Neuronal stem cell (in vitro differentiated cells): ENCODE measurements at regions not wholly inside any gene's neighbourhood (a gene's known extent, or its start where the extent isn't known, plus 50 kb on each side); places are given as distances from the start of the nearest gene placed in this dataset.

Experiments used
- DNase-seq: peaks from one replicate; pipeline ENCODE4 v3.0.0-alpha.2; 2013; ENCODE audit warnings: low spot score
- H2AFZ ChIP-seq: one replicate; pipeline ENCODE4 v1.6.1; 2013; ENCODE audit warnings: mild to moderate bottlenecking, low read length, inconsistent platforms
- H2AK5ac ChIP-seq: 2 replicates; pipeline ENCODE4 v1.6.1; 2013; ENCODE audit warnings: low read depth, mild to moderate bottlenecking, inconsistent platforms, low read length, moderate library complexity, mixed read lengths
- H2BK120ac ChIP-seq: 2 replicates; pipeline ENCODE4 v1.6.1; 2013; ENCODE audit warnings: low read depth, mild to moderate bottlenecking, inconsistent platforms, low read length, moderate library complexity, mixed read lengths
- H2BK12ac ChIP-seq: one replicate; pipeline ENCODE4 v1.6.1; 2013; ENCODE audit warnings: low read length, inconsistent platforms
- H2BK15ac ChIP-seq: 2 replicates; pipeline ENCODE4 v1.6.1; 2013; ENCODE audit warnings: mild to moderate bottlenecking, low read length, inconsistent platforms, mixed read lengths
- H2BK5ac ChIP-seq: one replicate; pipeline ENCODE4 v1.6.1; 2013; ENCODE audit warnings: inconsistent platforms, mild to moderate bottlenecking, low read length, moderate library complexity
- H3K14ac ChIP-seq: one replicate; pipeline ENCODE4 v1.6.1; 2013; ENCODE audit warnings: low read length, inconsistent platforms
- H3K18ac ChIP-seq: 2 replicates; pipeline ENCODE4 v1.6.1; 2013; ENCODE audit warnings: low read length, inconsistent platforms
- H3K23ac ChIP-seq: 2 replicates; pipeline ENCODE4 v1.6.1; 2013; ENCODE audit warnings: low read depth, mild to moderate bottlenecking, mixed read lengths, low read length, inconsistent platforms; ENCODE audit not compliant: poor library complexity
- H3K27ac ChIP-seq: replicated peaks from 3 replicates; pipeline ENCODE4 v1.5.1; 2013; ENCODE audit warnings: low read length, inconsistent platforms
- H3K27me3 ChIP-seq, 3 experiments: 2 replicates each; pipeline ENCODE4 v1.6.1; 2013; ENCODE audit warnings: low read length in 3 of 3, mild to moderate bottlenecking in 2 of 3, inconsistent platforms in 1 of 3, low read depth in 1 of 3, mixed read lengths in 1 of 3, moderate library complexity in 1 of 3; ENCODE audit not compliant: control insufficient read depth in 3 of 3, insufficient read depth in 3 of 3
- H3K36me3 ChIP-seq, 2 donors: replicated peaks in 1 of 2; 2 replicates each; pipeline ENCODE4 v1.6.1; 2013; ENCODE audit warnings: low read length in 2 of 2; ENCODE audit not compliant: control insufficient read depth in 2 of 2, insufficient read depth in 2 of 2
- H3K4ac ChIP-seq: 2 replicates; pipeline ENCODE4 v1.6.1; 2013; ENCODE audit warnings: inconsistent platforms, mild to moderate bottlenecking, low read length, moderate library complexity
- H3K4me1 ChIP-seq, 2 donors: 1 replicate in 1 of 2; 2 replicates in 1 of 2; pipeline ENCODE4 v1.6.1; 2013; ENCODE audit warnings: low read length in 2 of 2, low read depth in 1 of 2; ENCODE audit not compliant: control insufficient read depth in 2 of 2, insufficient read depth in 1 of 2
- H3K4me2 ChIP-seq: one replicate; pipeline ENCODE4 v1.6.1; 2013; ENCODE audit warnings: mild to moderate bottlenecking, low read length, inconsistent platforms; ENCODE audit not compliant: insufficient read depth, poor library complexity, severe bottlenecking
- H3K4me3 ChIP-seq, 2 donors: 2 replicates each; pipeline ENCODE4 v1.5.1; 2013; ENCODE audit warnings: low read length in 2 of 2, mild to moderate bottlenecking in 2 of 2, inconsistent platforms in 1 of 2, moderate library complexity in 1 of 2
- H3K79me1 ChIP-seq: one replicate; pipeline ENCODE4 v1.6.1; 2013; ENCODE audit warnings: low read depth, mild to moderate bottlenecking, inconsistent platforms, low read length, moderate library complexity
- H3K9ac ChIP-seq: one replicate; pipeline ENCODE4 v1.6.1; 2013; ENCODE audit warnings: mild to moderate bottlenecking, low read depth, low read length, inconsistent platforms; ENCODE audit not compliant: poor library complexity
- H3K9me3 ChIP-seq, 2 donors: replicated peaks in 1 of 2; 2 replicates each; pipeline versions ENCODE3 to v1.6.1; 2013; ENCODE audit warnings: low read length in 2 of 2, mild to moderate bottlenecking in 2 of 2, inconsistent platforms in 1 of 2, low read depth in 1 of 2, mixed read lengths in 1 of 2, moderate library complexity in 1 of 2; ENCODE audit not compliant: control insufficient read depth in 2 of 2, insufficient read depth in 1 of 2
- H4K8ac ChIP-seq: one replicate; pipeline ENCODE4 v1.6.1; 2013; ENCODE audit warnings: low read depth, mild to moderate bottlenecking, inconsistent platforms, low read length, moderate library complexity
- H4K91ac ChIP-seq: one replicate; pipeline ENCODE4 v1.6.1; 2013; ENCODE audit warnings: low read length, low read depth, mild to moderate bottlenecking, inconsistent platforms; ENCODE audit not compliant: poor library complexity
- WGBS, 2 donors: extraction: QIAGEN DNeasy Blood & Tissue Kit; methylation state at CpG; one replicate each; pipeline ENCODE4 v1.1.7; 2013; ENCODE audit warnings: missing lambda C conversion rate in 2 of 2, mixed read lengths in 1 of 2; ENCODE audit not compliant: insufficient read length in 2 of 2, insufficient replicate concordance in 1 of 2; ENCODE audit errors: extremely low coverage in 2 of 2; 5-methylcytosine and 5-hydroxymethylcytosine counted together

GRCh38 chr5:179431221-179431824, 86.1 kb upstream of the ADAMTS2 start:
- Histone ChIP-seq H2BK5ac (no peak overlapping the region), H3K9ac (no peak overlapping the region), H2BK12ac (no peak overlapping the region), H4K8ac (no peak overlapping the region), H2AFZ (no peak overlapping the region), H3K36me3 (no peaks in the 10 kb centered on the region), H3K23ac (no peak overlapping the region), H3K4ac (no peak overlapping the region), H2BK15ac (no peak overlapping the region), H3K9me3 (peaks cover 0 to 2% of the 10 kb centered on the region in 2 donors), H4K91ac (no peak overlapping the region), H3K27ac (no peak overlapping the region), H3K18ac (no peak overlapping the region), H3K4me3 (no peak overlapping the region), H3K79me1 (peaks cover 1% of the 10 kb centered on the region), H2AK5ac (no peak overlapping the region), H3K14ac (no peak overlapping the region), H3K27me3 (no peaks in the 10 kb centered on the region), H3K4me2 (no peak overlapping the region), H2BK120ac (no peak overlapping the region), H3K4me1 (no peaks in the 10 kb centered on the region)
- no peak for DNase-seq
- no CpG with 5 or more reads among the region's 6 CpGs for WGBS, 2 donors

GRCh38 chr5:179430193-179431175, 85.2 kb upstream of the ADAMTS2 start:
- Histone ChIP-seq H4K91ac (no peak overlapping the region), H3K9me3 (peaks cover 0 to 2% of the 10 kb centered on the region in 2 donors), H3K4me3 (no peak overlapping the region), H3K14ac (no peak overlapping the region), H3K79me1 (peaks cover 1% of the 10 kb centered on the region), H3K27me3 (no peaks in the 10 kb centered on the region), H3K18ac (peak overlapping the region; percentile 24), H3K4me2 (no peak overlapping the region), H2BK120ac (no peak overlapping the region), H2BK12ac (no peak overlapping the region), H2AK5ac (no peak overlapping the region), H3K9ac (no peak overlapping the region), H3K36me3 (no peaks in the 10 kb centered on the region), H2BK15ac (no peak overlapping the region), H2BK5ac (no peak overlapping the region), H4K8ac (no peak overlapping the region), H3K27ac (no peak overlapping the region), H3K4ac (no peak overlapping the region), H3K23ac (no peak overlapping the region), H3K4me1 (no peaks in the 10 kb centered on the region), H2AFZ (no peak overlapping the region)
- no peak for DNase-seq
- WGBS, 2 donors = no CpG with 5 or more reads among the region's 22 CpGs

- no peak overlapping the region for H2BK5ac ChIP-seq
- peak overlapping the region; percentile 25 for H3K23ac ChIP-seq
- no peak overlapping the region for H2AFZ ChIP-seq
- no peak overlapping the region for H2AK5ac ChIP-seq
- H3K9me3 ChIP-seq = peaks cover 0 to 2% of the 10 kb centered on the region in 2 donors
- H2BK15ac ChIP-seq = peak overlapping the region; percentile 45
- peak overlapping the region; percentile 40 for H3K4ac ChIP-seq
- H3K4me2 ChIP-seq = no peak overlapping the region
- WGBS, 2 donors = no CpG with 5 or more reads among the region's 21 CpGs
- no peaks in the 10 kb centered on the region for H3K4me1 ChIP-seq
- no peak overlapping the region for H2BK12ac ChIP-seq
- H3K4me3 ChIP-seq = no peak overlapping the region
- no peaks in the 10 kb centered on the region for H3K36me3 ChIP-seq
- no peak overlapping the region for H3K27ac ChIP-seq
- H4K8ac ChIP-seq = no peak overlapping the region
- no peak overlapping the region for H3K9ac ChIP-seq
- no peak overlapping the region for H4K91ac ChIP-seq
- H2BK120ac ChIP-seq = no peak overlapping the region
- no peaks in the 10 kb centered on the region for H3K27me3 ChIP-seq
- peak overlapping the region; percentile 31 for H3K14ac ChIP-seq
- DNase-seq = no peak
- H3K79me1 ChIP-seq = peaks cover 1% of the 10 kb centered on the region
- H3K18ac ChIP-seq = peak overlapping the region; percentile 87
Measured at GRCh38 chr5:179427676-179428056, 82.4 kb upstream of the ADAMTS2 start.

- H3K27ac ChIP-seq = no peak overlapping the region
- peak overlapping the region; percentile 45 for H2BK15ac ChIP-seq
- H3K4ac ChIP-seq = peak overlapping the region; percentile 40
- DNase-seq = no peak
- H3K14ac ChIP-seq = no peak overlapping the region
- H3K4me3 ChIP-seq = no peak overlapping the region
- no peak overlapping the region for H2BK120ac ChIP-seq
- peaks cover 1% of the 10 kb centered on the region for H3K79me1 ChIP-seq
- no peak overlapping the region for H4K8ac ChIP-seq
- no peaks in the 10 kb centered on the region for H3K27me3 ChIP-seq
- H3K4me1 ChIP-seq = no peaks in the 10 kb centered on the region
- H3K9me3 ChIP-seq = no peaks in the 10 kb centered on the region
- H3K36me3 ChIP-seq = no peaks in the 10 kb centered on the region
- peak overlapping the region; percentile 25 for H3K23ac ChIP-seq
- H2AFZ ChIP-seq = peak overlapping the region; percentile 24
- WGBS, 2 donors = no CpG with 5 or more reads among the region's 28 CpGs
- peak overlapping the region; percentile 42 for H3K18ac ChIP-seq
- peak overlapping the region; percentile 3 for H2AK5ac ChIP-seq
- no peak overlapping the region for H3K9ac ChIP-seq
- H3K4me2 ChIP-seq = no peak overlapping the region
- H4K91ac ChIP-seq = no peak overlapping the region
- H2BK5ac ChIP-seq = no peak overlapping the region
- H2BK12ac ChIP-seq = no peak overlapping the region
Measured at GRCh38 chr5:179427032-179427675, 81.9 kb upstream of the ADAMTS2 start.
